GM12891 (cell line): ENCODE measurements at regions not wholly inside any gene's neighbourhood (a gene's known extent, or its start where the extent isn't known, plus 50 kb on each side); places are given as distances from the start of the nearest gene placed in this dataset.

ENCODE experiments used
- PAX5 ChIP-seq: IDR thresholded peaks from 2 replicates; pipeline ENCODE4 v1.6.1; 2011; ENCODE audit warnings: low read length, moderate library complexity, mild to moderate bottlenecking; ENCODE audit not compliant: insufficient read depth, severe bottlenecking
- POLR2A ChIP-seq: IDR thresholded peaks from 2 replicates; pipeline ENCODE4 v1.6.1; 2011; ENCODE audit warnings: low read depth, low read length, control low read depth
- POLR2AphosphoS5 ChIP-seq: IDR thresholded peaks from 2 replicates; pipeline ENCODE4 v1.6.1; 2011; ENCODE audit warnings: low read depth, low read length, control low read depth
- POU2F2 ChIP-seq: IDR thresholded peaks from 2 replicates; pipeline ENCODE4 v1.6.1; 2011; ENCODE audit warnings: low read depth, mild to moderate bottlenecking, control low read depth, low read length, moderate library complexity
- SPI1 ChIP-seq: IDR thresholded peaks from 2 replicates; pipeline ENCODE4 v1.6.1; 2011; ENCODE audit warnings: low read depth, low read length, control low read depth
- TAF1 ChIP-seq: IDR thresholded peaks from 2 replicates; pipeline ENCODE4 v1.6.1; 2011; ENCODE audit warnings: low read depth, low read length, control low read depth

DNA sequence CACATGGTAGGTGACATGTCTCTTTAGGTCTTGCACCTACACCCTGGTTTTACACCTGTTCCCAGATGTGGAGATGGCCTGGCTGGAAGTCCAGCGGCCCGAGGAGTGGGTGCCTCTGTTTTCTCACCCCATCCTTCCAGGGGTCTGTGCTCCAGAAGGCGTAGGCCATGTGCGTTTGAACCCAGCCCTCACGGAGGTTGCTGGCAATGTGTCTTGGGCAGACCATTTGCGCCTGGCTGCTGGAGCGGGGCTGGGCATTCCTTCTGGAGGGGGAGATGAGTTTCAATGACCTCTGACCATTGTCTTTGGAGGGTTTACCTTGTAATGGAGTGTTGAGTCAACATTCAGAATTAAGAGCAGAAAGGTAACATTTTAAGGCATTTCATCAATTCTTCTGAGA is 54.8 kb upstream of the ZNF536 start:
- no peak for TF ChIP-seq POLR2A
- no peak for TF ChIP-seq POLR2AphosphoS5
- no peak for TF ChIP-seq TAF1
- TF ChIP-seq PAX5: no peak
- TF ChIP-seq SPI1: no peak
- no peak for TF ChIP-seq POU2F2
